ENCODE measurements at regions not wholly inside any gene's neighbourhood (a gene's known extent, or its start where the extent isn't known, plus 50 kb on each side); places are given as distances from the start of the nearest gene placed in this dataset.

DNA sequence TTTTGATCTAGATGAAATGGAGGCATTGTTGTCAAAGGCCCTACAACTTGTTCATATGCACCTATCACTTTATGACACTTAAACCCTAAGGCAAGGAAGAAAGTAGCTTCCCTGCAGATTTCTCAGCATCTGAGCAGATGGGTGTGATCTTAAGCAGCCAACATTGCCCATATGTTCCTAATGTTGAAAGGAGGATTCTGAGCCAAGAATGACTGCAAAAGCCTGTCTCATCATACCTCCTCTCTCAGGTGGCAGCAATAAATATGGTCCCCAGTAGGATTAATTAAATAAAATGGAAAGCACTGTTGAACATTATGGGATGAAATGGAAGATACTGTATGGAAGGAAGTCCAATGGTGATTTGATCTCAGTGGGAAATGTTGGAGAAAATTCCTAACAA is 538.1 kb upstream of the MAN1A1 start:
- in situ Hi-C loops (cut with HindIII; ENCODE audit: low sequenced_read_pairs) = no loop called here
- no peak for DNase-seq (ENCODE audit: low read depth)
- TF ChIP-seq, protein P1, sequence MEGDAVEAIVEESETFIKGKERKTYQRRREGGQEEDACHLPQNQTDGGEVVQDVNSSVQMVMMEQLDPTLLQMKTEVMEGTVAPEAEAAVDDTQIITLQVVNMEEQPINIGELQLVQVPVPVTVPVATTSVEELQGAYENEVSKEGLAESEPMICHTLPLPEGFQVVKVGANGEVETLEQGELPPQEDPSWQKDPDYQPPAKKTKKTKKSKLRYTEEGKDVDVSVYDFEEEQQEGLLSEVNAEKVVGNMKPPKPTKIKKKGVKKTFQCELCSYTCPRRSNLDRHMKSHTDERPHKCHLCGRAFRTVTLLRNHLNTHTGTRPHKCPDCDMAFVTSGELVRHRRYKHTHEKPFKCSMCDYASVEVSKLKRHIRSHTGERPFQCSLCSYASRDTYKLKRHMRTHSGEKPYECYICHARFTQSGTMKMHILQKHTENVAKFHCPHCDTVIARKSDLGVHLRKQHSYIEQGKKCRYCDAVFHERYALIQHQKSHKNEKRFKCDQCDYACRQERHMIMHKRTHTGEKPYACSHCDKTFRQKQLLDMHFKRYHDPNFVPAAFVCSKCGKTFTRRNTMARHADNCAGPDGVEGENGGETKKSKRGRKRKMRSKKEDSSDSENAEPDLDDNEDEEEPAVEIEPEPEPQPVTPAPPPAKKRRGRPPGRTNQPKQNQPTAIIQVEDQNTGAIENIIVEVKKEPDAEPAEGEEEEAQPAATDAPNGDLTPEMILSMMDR (IDR thresholded peaks at IDR 0.05; ENCODE audit: low read depth, low read length, missing control alignments) = no peak
- no peak overlapping the region for H3K4me3 ChIP-seq (ENCODE audit: low read depth, low read length)

DNA sequence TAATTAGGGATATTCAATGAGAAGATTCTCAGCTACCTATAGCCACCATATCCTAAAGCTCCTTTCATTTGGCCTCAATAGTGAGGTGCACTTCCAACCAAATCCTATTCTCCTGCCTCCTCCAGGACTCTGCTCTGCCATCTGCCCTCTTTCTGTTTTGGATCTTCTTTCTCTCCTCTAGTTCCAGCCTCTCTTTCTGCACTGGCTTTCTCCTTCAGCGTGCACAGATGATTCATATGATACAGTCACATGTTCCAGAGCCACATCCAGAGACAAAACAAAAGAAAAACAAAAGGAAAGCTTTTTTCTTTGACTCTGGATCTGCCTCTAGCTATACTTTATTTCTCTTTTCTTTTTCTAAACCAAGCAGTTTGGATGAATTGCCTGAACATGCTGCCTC is 531.9 kb upstream of the MAN1A1 start:
- DNase-seq (ENCODE audit: low read depth) = peak; percentile 24
- TF ChIP-seq, protein P1 (IDR thresholded peaks at IDR 0.05; ENCODE audit: low read depth, low read length, missing control alignments) = no peak
- in situ Hi-C loops (cut with HindIII; ENCODE audit: low sequenced_read_pairs) = no loop called here
- H3K4me3 ChIP-seq (ENCODE audit: low read depth, low read length) = no peak overlapping the region

DNA sequence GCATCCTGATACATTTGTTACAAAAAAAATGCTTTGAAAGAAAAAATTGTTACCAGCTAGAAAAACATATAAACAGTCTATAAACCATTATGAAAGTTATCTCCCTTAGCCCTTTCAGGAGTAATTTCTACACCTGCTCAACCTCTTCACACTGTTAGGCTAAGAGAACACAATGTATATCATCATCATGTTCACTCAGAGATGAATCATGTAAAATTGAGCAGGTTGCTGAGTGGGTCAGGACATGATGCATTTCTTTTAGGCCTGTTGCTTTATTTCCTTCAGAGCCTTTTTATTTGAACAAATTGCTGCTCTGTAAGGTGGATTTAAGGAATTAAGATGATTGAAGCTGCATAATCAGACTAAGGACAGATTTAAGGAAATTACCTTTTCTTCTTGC is 531.3 kb upstream of the MAN1A1 start:
- H3K4me3 ChIP-seq (ENCODE audit: low read depth, low read length) = no peak overlapping the region
- no peak for DNase-seq (ENCODE audit: low read depth)
- in situ Hi-C loops (cut with HindIII; ENCODE audit: low sequenced_read_pairs) = no loop called here
- TF ChIP-seq, protein P1 (IDR thresholded peaks at IDR 0.05; ENCODE audit: low read depth, low read length, missing control alignments) = no peak

DNA sequence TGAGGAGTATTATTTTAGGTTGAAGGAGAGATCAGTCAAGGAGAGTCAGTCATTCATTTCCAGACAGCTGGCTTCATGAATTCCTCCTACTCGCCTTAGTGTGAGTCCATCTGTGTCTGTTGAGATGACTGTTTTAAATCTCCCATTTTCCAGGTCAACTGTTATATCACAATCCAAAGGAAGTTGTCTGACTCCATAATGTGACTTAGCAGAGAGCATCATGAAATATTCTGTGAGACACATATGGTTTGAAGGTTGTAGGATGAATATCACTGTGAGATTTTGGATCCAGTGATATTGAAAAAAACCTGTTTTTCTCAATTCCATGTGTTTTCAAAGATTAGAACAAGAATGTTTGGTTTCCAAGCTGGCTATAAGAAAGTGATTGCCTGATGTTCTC is 530.2 kb upstream of the MAN1A1 start:
- DNase-seq (ENCODE audit: low read depth) = no peak
- H3K4me3 ChIP-seq (ENCODE audit: low read depth, low read length) = no peak overlapping the region
- TF ChIP-seq, protein P1 (IDR thresholded peaks at IDR 0.05; ENCODE audit: low read depth, low read length, missing control alignments) = no peak
- in situ Hi-C loops (cut with HindIII; ENCODE audit: low sequenced_read_pairs) = no loop called here

DNA sequence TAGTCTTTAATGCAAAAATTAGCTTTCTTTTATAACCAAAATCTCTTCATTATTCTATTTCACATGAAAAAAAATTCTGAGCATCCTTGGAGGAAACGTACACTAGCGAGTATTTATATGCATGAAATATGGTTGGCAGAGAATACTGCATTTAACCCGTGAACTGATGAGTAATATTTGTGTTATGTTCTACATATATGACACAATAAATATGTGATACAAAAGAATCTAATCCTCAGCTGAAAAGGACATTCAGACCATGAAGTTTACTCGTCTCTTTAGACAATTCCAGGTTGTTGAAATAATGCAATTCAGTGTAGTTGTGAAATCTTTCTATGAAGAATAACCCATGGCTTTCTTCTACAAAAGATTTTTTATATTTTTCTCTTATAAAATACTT is 524.8 kb upstream of the MAN1A1 start:
- TF ChIP-seq, protein P1 (IDR thresholded peaks at IDR 0.05; ENCODE audit: low read depth, low read length, missing control alignments) = no peak

DNA sequence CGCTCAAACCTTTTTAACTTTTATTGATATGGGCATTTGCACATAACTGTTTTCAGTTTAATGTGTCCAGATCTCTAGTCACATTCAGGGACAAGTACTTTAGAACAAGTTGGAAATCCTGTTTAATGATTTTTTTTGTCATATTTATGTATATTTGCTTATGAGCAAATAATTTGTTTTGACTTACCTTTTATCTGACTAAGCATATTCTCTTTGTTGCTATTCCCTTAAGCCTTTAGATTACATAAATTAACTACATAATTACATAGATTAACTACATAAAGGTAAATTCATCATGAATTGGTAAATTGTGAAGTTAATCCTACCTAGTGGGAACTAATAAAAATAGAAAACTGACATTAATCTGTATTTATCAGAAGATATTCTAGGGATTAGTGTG is 523.5 kb upstream of the MAN1A1 start:
- H3K4me3 ChIP-seq (ENCODE audit: low read depth, low read length) = no peak overlapping the region
- TF ChIP-seq, protein P1 (IDR thresholded peaks at IDR 0.05; ENCODE audit: low read depth, low read length, missing control alignments) = no peak
- in situ Hi-C loops (cut with HindIII; ENCODE audit: low sequenced_read_pairs) = no loop called here
- no peak for DNase-seq (ENCODE audit: low read depth)

More for the DNA sequence above, 524.8 kb upstream of the MAN1A1 start:
- no peak for DNase-seq (ENCODE audit: low read depth)
- in situ Hi-C loops (cut with HindIII; ENCODE audit: low sequenced_read_pairs) = no loop called here
- H3K4me3 ChIP-seq (ENCODE audit: low read depth, low read length) = no peak overlapping the region

DNA sequence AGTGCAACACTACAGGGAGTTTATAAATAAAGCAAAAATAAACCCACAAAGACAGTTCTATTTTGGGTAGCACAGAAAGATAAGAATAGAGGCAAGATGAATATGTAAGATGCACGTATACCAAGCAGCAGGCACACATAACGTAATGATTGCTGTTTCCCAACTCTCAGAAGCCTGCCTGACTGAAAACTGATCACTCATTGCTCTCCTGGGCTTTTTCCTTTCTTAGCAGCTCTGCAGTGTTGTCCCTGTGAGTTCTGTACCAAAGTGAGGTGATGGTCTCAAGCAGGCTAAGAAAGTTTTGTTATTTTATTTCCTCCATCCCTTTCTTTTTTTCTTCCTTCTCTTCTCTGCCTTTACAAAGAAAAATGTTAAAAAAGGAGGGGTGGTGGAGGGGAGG is 522.0 kb upstream of the MAN1A1 start:
- no peak for DNase-seq (ENCODE audit: low read depth)
- TF ChIP-seq, protein P1 (IDR thresholded peaks at IDR 0.05; ENCODE audit: low read depth, low read length, missing control alignments) = no peak
- no peak overlapping the region for H3K4me3 ChIP-seq (ENCODE audit: low read depth, low read length)
- in situ Hi-C loops (cut with HindIII; ENCODE audit: low sequenced_read_pairs) = no loop called here
